GM23338 (cell line): ENCODE measurements at regions not wholly inside any gene's neighbourhood (a gene's known extent, or its start where the extent isn't known, plus 50 kb on each side); places are given as distances from the start of the nearest gene placed in this dataset.

Experiments
- ATAC-seq: fragments of 200-7000 bp; cut with Tn5 transposase; 3 replicates; pipeline ENCODE4 v1.9.1; 2020
- DNase-seq: peaks from one replicate; pipeline ENCODE4 v3.0.0-alpha.2; 2015; ENCODE audit warnings: low spot score
- H2AFZ ChIP-seq: fragments of 200-600 bp; sonication (generic); 2 replicates; pipeline ENCODE4 v1.8.0; 2016; ENCODE audit warnings: antibody characterized with exemption, mild to moderate bottlenecking, moderate library complexity
- H3F3A ChIP-seq: fragments of 200-600 bp; sonication (generic); replicated peaks from 2 replicates; pipeline ENCODE4 v1.8.0; 2017; ENCODE audit warnings: antibody characterized with exemption, mixed run types, low read depth
- H3K27ac ChIP-seq: fragments of 200-600 bp; sonication (generic); 2 replicates; pipeline ENCODE4 v1.6.1; 2016; ENCODE audit warnings: low read depth
- H3K27me3 ChIP-seq: fragments of 200-600 bp; sonication (generic); 2 replicates; pipeline ENCODE4 v1.8.0; 2016; ENCODE audit warnings: mild to moderate bottlenecking, mixed run types, moderate library complexity; ENCODE audit not compliant: insufficient read depth
- H3K36me3 ChIP-seq: fragments of 200-600 bp; sonication (generic); 2 replicates; pipeline ENCODE4 v1.8.0; 2016; ENCODE audit warnings: mild to moderate bottlenecking; ENCODE audit not compliant: insufficient read depth
- H3K4me1 ChIP-seq: fragments of 200-600 bp; sonication (generic); 2 replicates; pipeline ENCODE4 v1.8.0; 2016; ENCODE audit warnings: mild to moderate bottlenecking, moderate library complexity; ENCODE audit not compliant: insufficient read depth
- H3K4me2 ChIP-seq: fragments of 200-600 bp; sonication (generic); 2 replicates; pipeline ENCODE4 v1.7.1; 2017; ENCODE audit warnings: mixed run types
- H3K4me3 ChIP-seq: fragments of 200-600 bp; sonication (generic); 2 replicates; pipeline ENCODE4 v1.6.1; 2016; ENCODE audit warnings: mixed run types
- H3K79me2 ChIP-seq: fragments of 200-600 bp; sonication (generic); replicated peaks from 2 replicates; pipeline ENCODE4 v1.8.0; 2017; ENCODE audit warnings: mild to moderate bottlenecking; ENCODE audit not compliant: insufficient read depth
- H3K9me2 ChIP-seq: fragments of 200-600 bp; sonication (generic); 2 replicates; pipeline ENCODE4 v1.8.0; 2017; ENCODE audit not compliant: insufficient read depth
- H4K20me1 ChIP-seq: fragments of 200-600 bp; sonication (generic); replicated peaks from 2 replicates; pipeline ENCODE4 v1.8.0; 2017; ENCODE audit warnings: mild to moderate bottlenecking; ENCODE audit not compliant: insufficient read depth
- H3K27ac Mint-ChIP-seq: 2 replicates; pipeline ENCODE4 v1.8.0; 2020; ENCODE audit warnings: inconsistent platforms, mild to moderate bottlenecking, moderate library complexity, mixed read lengths
- H3K27me3 Mint-ChIP-seq: 3 replicates; pipeline ENCODE4 v1.8.0; 2022; ENCODE audit warnings: low read depth, mild to moderate bottlenecking, moderate library complexity, mixed read lengths, inconsistent platforms; ENCODE audit not compliant: insufficient read depth, poor library complexity
- H3K36me3 Mint-ChIP-seq: 3 replicates; pipeline ENCODE4 v1.8.0; 2021; ENCODE audit warnings: low read depth, mild to moderate bottlenecking, inconsistent platforms, moderate library complexity, mixed read lengths
- H3K4me1 Mint-ChIP-seq: 3 replicates; pipeline ENCODE4 v1.8.0; 2020; ENCODE audit warnings: mild to moderate bottlenecking, inconsistent platforms, mixed read lengths
- H3K4me3 Mint-ChIP-seq: 3 replicates; pipeline ENCODE4 v1.8.0; 2021; ENCODE audit warnings: moderate library complexity, mild to moderate bottlenecking, inconsistent platforms, mixed read lengths
- H3K9me3 Mint-ChIP-seq: 3 replicates; pipeline ENCODE4 v1.8.0; 2020; ENCODE audit warnings: moderate library complexity, mild to moderate bottlenecking, inconsistent platforms, mixed read lengths
- CREB1 ChIP-seq: fragments of 250-450 bp; sonication (Bioruptor Pico); IDR thresholded peaks from 2 replicates; pipeline ENCODE4 v1.5.0; 2020; ENCODE audit warnings: low read depth, mild to moderate bottlenecking, moderate library complexity
- CTCF ChIP-seq, 2 experiments: fragments of 200-600 bp in 1 of 2; sonication (generic) in 1 of 2; conservative IDR thresholded peaks; 2 replicates each; pipeline versions ENCODE4 v1.5.1 to v1.6.1; 2016 to 2017; ENCODE audit warnings: antibody characterized with exemption in 2 of 2, low read depth in 2 of 2, mild to moderate bottlenecking in 2 of 2, moderate library complexity in 1 of 2
- ETS1 ChIP-seq: IDR thresholded peaks from 2 replicates; pipeline ENCODE4 v1.6.1; 2016; ENCODE audit warnings: antibody characterized with exemption
- EZH2 ChIP-seq: fragments of 200-600 bp; sonication (generic); IDR thresholded peaks from one replicate; pipeline ENCODE4 v1.8.0; 2017; ENCODE audit warnings: antibody characterized with exemption, mild to moderate bottlenecking, low read depth; ENCODE audit not compliant: unreplicated experiment
- EZH2phosphoT487 ChIP-seq: fragments of 200-600 bp; sonication (generic); IDR thresholded peaks from one replicate; pipeline ENCODE4 v1.8.1; 2018; ENCODE audit warnings: antibody characterized with exemption; ENCODE audit not compliant: unreplicated experiment
- JUNB ChIP-seq: IDR thresholded peaks from one replicate; pipeline ENCODE4 v1.6.1; 2016; ENCODE audit warnings: antibody characterized with exemption; ENCODE audit not compliant: unreplicated experiment
- NANOG ChIP-seq: IDR thresholded peaks from 2 replicates; pipeline ENCODE4 v1.6.1; 2016; ENCODE audit warnings: antibody characterized with exemption, borderline replicate concordance
- POLR2AphosphoS5 ChIP-seq: IDR thresholded peaks from 2 replicates; pipeline ENCODE4 v1.6.1; 2016; ENCODE audit warnings: antibody characterized with exemption, low read depth
- REST ChIP-seq: IDR thresholded peaks from one replicate; pipeline ENCODE4 v1.6.1; 2018; ENCODE audit warnings: antibody characterized with exemption; ENCODE audit not compliant: unreplicated experiment
- STAT1 ChIP-seq: IDR thresholded peaks from one replicate; pipeline ENCODE4 v1.6.1; 2016; ENCODE audit warnings: antibody characterized with exemption; ENCODE audit not compliant: unreplicated experiment
- ZNF114 ChIP-seq: fragments of 250-450 bp; sonication (Bioruptor Pico); IDR thresholded peaks from 2 replicates; pipeline ENCODE4 v1.5.0; 2020; ENCODE audit warnings: mild to moderate bottlenecking, moderate library complexity
- ZNF331 ChIP-seq: fragments of 250-450 bp; sonication (Bioruptor Pico); IDR thresholded peaks from 2 replicates; pipeline ENCODE4 v1.5.0; 2020; ENCODE audit warnings: low read depth, mild to moderate bottlenecking, moderate library complexity
- ZNF462 ChIP-seq: fragments of 250-450 bp; sonication (Bioruptor Pico); IDR thresholded peaks from 2 replicates; pipeline ENCODE4 v1.5.0; 2020; ENCODE audit warnings: mild to moderate bottlenecking, moderate library complexity

GRCh38 chr6:1542335-1542734 lies 67.4 kb upstream of the FOXC1 start:
- Histone ChIP-seq H3K79me2 (no peaks in the 10 kb centered on the region), H3K9me2 (peaks cover 4% of the 10 kb centered on the region), H3F3A (no peaks in the 10 kb centered on the region), H3K27me3 (no peaks in the 10 kb centered on the region), H4K20me1 (no peaks in the 10 kb centered on the region), H3K4me1 (no peaks in the 10 kb centered on the region), H3K27ac (no peak overlapping the region), H2AFZ (no peak overlapping the region), H3K4me2 (no peak overlapping the region), H3K36me3 (no peaks in the 10 kb centered on the region), H3K4me3 (no peak overlapping the region)
- Mint-ChIP-seq H3K36me3 (no peaks in the 10 kb centered on the region), H3K9me3 (no peaks in the 10 kb centered on the region), H3K27ac (no peak overlapping the region), H3K4me3 (no peak overlapping the region), H3K4me1 (peaks cover 6% of the 10 kb centered on the region; the same call in 2 of the 3 replicates), H3K27me3 (no peaks in the 10 kb centered on the region)
- ATAC-seq = no peak
- TF ChIP-seq ZNF462 (no peak), EZH2 (no peak), EZH2phosphoT487 (no peak), POLR2AphosphoS5 (no peak), STAT1 (no peak), CTCF (conservative IDR thresholded peaks at IDR 0.05; ENCODE audit: low read depth in 2 of 2) (no peak), JUNB (no peak), CREB1 (no peak), NANOG (no peak), ZNF114 (CRISPR knock-in tag) (no peak), ZNF331 (CRISPR knock-in tag) (no peak), REST (no peak), ETS1 (no peak)
- DNase-seq = no peak
